H1 (cell line): ENCODE measurements at regions not wholly inside any gene's neighbourhood (a gene's known extent, or its start where the extent isn't known, plus 50 kb on each side); places are given as distances from the start of the nearest gene placed in this dataset.
A peak's percentile ranks its signal among the peaks of the same experiment; 100 is the strongest.
"Not testable (repeated sequence)": the region's sequence is repeated elsewhere in the genome, so short reads cannot be mapped to it uniquely, and the experiment has no call there.

ENCODE experiments used
- CTCF ChIA-PET: fragments of 300-600 bp; sonication (Branson Sonifier 250); formaldehyde crosslinking; loops from one replicate; lab custom pipeline; 2021; ENCODE audit not compliant: partially characterized antibody; lab: Charles Lee
- POLR2A ChIA-PET: fragments of 300-600 bp; sonication (Branson Sonifier 250); formaldehyde crosslinking; loops from one replicate; lab custom pipeline; 2021; ENCODE audit warnings: inconsistent platforms; ENCODE audit not compliant: partially characterized antibody; lab: Charles Lee
- DNase-seq, 2 experiments: peaks; one replicate each; pipeline versions ENCODE4 v3.0.0 to v3.0.0-alpha.2; 2010 to 2022; ENCODE audit warnings: low spot score in 2 of 2, low read depth in 1 of 2, mixed read lengths in 1 of 2
- FAIRE-seq: peaks from 2 replicates; lab custom pipeline; 2011; peaks lifted over from hg19 to GRCh38; lab: Jason Lieb, UNC
- H2AFZ ChIP-seq: 2 replicates; pipeline ENCODE4 v1.8.1; 2012; ENCODE audit warnings: low read length, inconsistent platforms
- H2AK5ac ChIP-seq: 2 replicates; pipeline ENCODE4 v1.6.1; 2013; ENCODE audit warnings: low read depth, low read length
- H2BK120ac ChIP-seq: replicated peaks from 2 replicates; pipeline ENCODE3; 2013; ENCODE audit warnings: low read depth, low read length, inconsistent platforms
- H2BK12ac ChIP-seq: 2 replicates; pipeline ENCODE4 v1.6.1; 2013; ENCODE audit warnings: low read depth, low read length
- H2BK15ac ChIP-seq: 2 replicates; pipeline ENCODE4 v1.6.1; 2013; ENCODE audit warnings: low read length
- H2BK20ac ChIP-seq: 2 replicates; pipeline ENCODE4 v1.6.1; 2013; ENCODE audit warnings: low read length
- H2BK5ac ChIP-seq: 2 replicates; pipeline ENCODE4 v1.6.1; 2013; ENCODE audit warnings: low read depth, low read length
- H3K14ac ChIP-seq: 2 replicates; pipeline ENCODE4 v1.6.1; 2013; ENCODE audit warnings: inconsistent platforms; ENCODE audit not compliant: insufficient read length
- H3K18ac ChIP-seq: 2 replicates; pipeline ENCODE4 v1.6.1; 2013; ENCODE audit warnings: low read length; ENCODE audit errors: extremely low read depth
- H3K23ac ChIP-seq: 2 replicates; pipeline ENCODE4 v1.6.1; 2013; ENCODE audit warnings: inconsistent platforms; ENCODE audit not compliant: insufficient read length
- H3K23me2 ChIP-seq: 2 replicates; pipeline ENCODE4 v1.6.1; 2013; ENCODE audit warnings: low read depth, low read length
- H3K27ac ChIP-seq: 2 replicates; pipeline ENCODE4 v1.6.1; 2011; ENCODE audit warnings: low read depth, low read length, inconsistent platforms
- H3K27me3 ChIP-seq, 4 experiments: replicated peaks in 1 of 4; 1 replicate in 1 of 4; 2 replicates in 3 of 4; pipeline versions ENCODE4 v1.6.1 to v1.8.1; 2011 to 2013; ENCODE audit warnings: low read length in 3 of 4, mild to moderate bottlenecking in 3 of 4, inconsistent platforms in 2 of 4, mixed read lengths in 2 of 4, moderate library complexity in 1 of 4; ENCODE audit not compliant: control insufficient read depth in 3 of 4, insufficient read depth in 3 of 4; ENCODE audit errors: extremely low read depth in 1 of 4
- H3K36me3 ChIP-seq, 4 experiments: 2 replicates each; pipeline versions ENCODE4 v1.6.1 to v1.8.1; 2011 to 2013; ENCODE audit warnings: mild to moderate bottlenecking in 4 of 4, low read length in 3 of 4, moderate library complexity in 2 of 4, control low read depth in 1 of 4, inconsistent platforms in 1 of 4; ENCODE audit not compliant: insufficient read depth in 4 of 4, control insufficient read depth in 2 of 4
- H3K4ac ChIP-seq: replicated peaks from 2 replicates; pipeline ENCODE3; 2013; ENCODE audit warnings: low read length, low read depth, mixed read lengths, inconsistent platforms; ENCODE audit not compliant: insufficient read length
- H3K4me1 ChIP-seq, 4 experiments: replicated peaks in 1 of 4; 1 replicate in 1 of 4; 2 replicates in 3 of 4; pipeline versions ENCODE4 v1.6.1 to v1.8.1; 2011 to 2013; ENCODE audit warnings: low read length in 3 of 4, inconsistent platforms in 2 of 4, mixed read lengths in 1 of 4; ENCODE audit not compliant: insufficient read depth in 4 of 4, control insufficient read depth in 3 of 4
- H3K4me2 ChIP-seq, 2 experiments: 2 replicates each; pipeline versions ENCODE4 v1.6.1 to v1.8.1; 2011 to 2013; ENCODE audit warnings: low read depth in 2 of 2, low read length in 2 of 2, control low read depth in 1 of 2, inconsistent platforms in 1 of 2, mild to moderate bottlenecking in 1 of 2; ENCODE audit not compliant: insufficient read depth in 1 of 2
- H3K4me3 ChIP-seq, 4 experiments: fragments of 200-600, 300-600 bp in 1 of 4; sonication (generic), shearing (Covaris generic), sonication (Bioruptor Twin) in 1 of 4; 2 replicates each; pipeline versions ENCODE4 v1.5.1 to v1.8.1; 2011 to 2016; ENCODE audit warnings: low read length in 4 of 4, low read depth in 3 of 4, control low read depth in 2 of 4, inconsistent platforms in 2 of 4, mild to moderate bottlenecking in 2 of 4, mixed read lengths in 1 of 4, moderate library complexity in 1 of 4; ENCODE audit not compliant: insufficient read depth in 2 of 4; ENCODE audit errors: extremely low read depth in 1 of 4
- H3K56ac ChIP-seq: replicated peaks from 2 replicates; pipeline ENCODE3; 2013; ENCODE audit warnings: low read depth, mild to moderate bottlenecking, mixed read lengths, low read length, inconsistent platforms; ENCODE audit not compliant: insufficient read length
- H3K79me1 ChIP-seq: 2 replicates; pipeline ENCODE4 v1.6.1; 2013; ENCODE audit warnings: low read depth, low read length, control low read depth
- H3K79me2 ChIP-seq, 2 experiments: 2 replicates each; pipeline versions ENCODE4 v1.6.1 to v1.8.1; 2012 to 2013; ENCODE audit warnings: low read length in 2 of 2, mild to moderate bottlenecking in 2 of 2, inconsistent platforms in 1 of 2; ENCODE audit not compliant: insufficient read depth in 2 of 2, control insufficient read depth in 1 of 2
- H3K9ac ChIP-seq, 4 experiments: replicated peaks in 1 of 4; 1 replicate in 1 of 4; 2 replicates in 3 of 4; pipeline versions ENCODE4 v1.6.1 to v1.8.1; 2011 to 2013; ENCODE audit warnings: low read depth in 3 of 4, low read length in 3 of 4, control low read depth in 2 of 4, mild to moderate bottlenecking in 2 of 4, moderate library complexity in 2 of 4, inconsistent platforms in 1 of 4; ENCODE audit errors: extremely low read depth in 1 of 4
- H3K9me3 ChIP-seq, 2 experiments: 2 replicates each; pipeline versions ENCODE4 v1.6.1 to v1.8.1; 2012 to 2013; ENCODE audit warnings: mild to moderate bottlenecking in 2 of 2, moderate library complexity in 2 of 2, control low read depth in 1 of 2, inconsistent platforms in 1 of 2, low read depth in 1 of 2, low read length in 1 of 2, mixed read lengths in 1 of 2; ENCODE audit not compliant: insufficient read depth in 2 of 2
- H4K20me1 ChIP-seq, 2 experiments: replicated peaks in 1 of 2; 2 replicates each; pipeline versions ENCODE3 to v1.8.1; 2011 to 2013; ENCODE audit warnings: inconsistent platforms in 2 of 2, low read length in 2 of 2, mild to moderate bottlenecking in 1 of 2; ENCODE audit not compliant: insufficient read depth in 2 of 2, control insufficient read depth in 1 of 2
- H4K5ac ChIP-seq: 2 replicates; pipeline ENCODE4 v1.6.1; 2013; ENCODE audit warnings: low read length, low read depth, mixed read lengths, inconsistent platforms; ENCODE audit not compliant: insufficient read length
- H4K8ac ChIP-seq: 2 replicates; pipeline ENCODE4 v1.8.0; 2013; ENCODE audit warnings: mild to moderate bottlenecking, moderate library complexity, low read length, inconsistent platforms; ENCODE audit not compliant: insufficient read depth; ENCODE audit errors: extremely low read depth
- H4K91ac ChIP-seq: replicated peaks from 2 replicates; pipeline ENCODE3; 2013; ENCODE audit warnings: low read length, mixed read lengths, inconsistent platforms; ENCODE audit not compliant: insufficient read length
- WGBS, 2 experiments: shearing (Covaris generic) in 1 of 2; methylation state at CpG; one replicate each; pipeline versions ENCODE4 v1.1.6 to v1.1.7; 2013 to 2015; ENCODE audit warnings: low lambda C conversion rate in 2 of 2, mixed read lengths in 2 of 2, inconsistent platforms in 1 of 2, low coverage in 1 of 2, missing lambda C conversion rate in 1 of 2; ENCODE audit not compliant: insufficient replicate concordance in 2 of 2, insufficient coverage in 1 of 2, insufficient read length in 1 of 2; ENCODE audit errors: extremely low coverage in 1 of 2, missing lambda C conversion rate in 1 of 2; 5-methylcytosine and 5-hydroxymethylcytosine counted together

GRCh38 chr2:91477291-91477690 is 2785.8 kb downstream of the RPIA start:
- H3K79me2 ChIP-seq, DNase-seq, H4K91ac ChIP-seq, CTCF ChIA-PET, H3K23ac ChIP-seq, H4K8ac ChIP-seq, H3K4me1 ChIP-seq, H4K20me1 ChIP-seq, H3K4ac ChIP-seq, H2AK5ac ChIP-seq, H3K56ac ChIP-seq, H2BK12ac ChIP-seq, H2BK5ac ChIP-seq, POLR2A ChIA-PET, H3K79me1 ChIP-seq, H3K18ac ChIP-seq, H4K5ac ChIP-seq, H3K9me3 ChIP-seq, H2BK120ac ChIP-seq, H3K9ac ChIP-seq, H3K36me3 ChIP-seq, FAIRE-seq, H2BK15ac ChIP-seq, H2AFZ ChIP-seq, H3K23me2 ChIP-seq, H3K14ac ChIP-seq, H3K27ac ChIP-seq, H3K4me2 ChIP-seq, H2BK20ac ChIP-seq: not testable (repeated sequence)
- Histone ChIP-seq H3K27me3 (peaks cover 14 to 19% (median 17%) of the 10 kb centered on the region in 4 experiments), H3K4me3 (peak overlapping the region in 1 of 4 experiments; percentile 61; a peak in 2 of 8 replicates)
- 36% methylated on average over 13 of the region's 51 CpGs; no CpG with 5 or more reads in 1 of the 2 experiments for WGBS, 2 experiments
